B cell (primary cell): ENCODE measurements at regions not wholly inside any gene's neighbourhood (a gene's known extent, or its start where the extent isn't known, plus 50 kb on each side); places are given as distances from the start of the nearest gene placed in this dataset.

Experiments used
- ATAC-seq: fragments of 200-7000 bp; cut with Tn5 transposase; one replicate; pipeline ENCODE4 v1.10.0; 2021; ENCODE audit warnings: low read depth, mild to moderate bottlenecking, moderate number of reproducible peaks, moderate library complexity
- CTCF ChIA-PET: fragments of 350-600 bp; sonication (Branson Sonifier 250); formaldehyde crosslinking; loops from one replicate; lab custom pipeline; 2021; ENCODE audit warnings: antibody characterized with exemption, inconsistent platforms; lab: Charles Lee
- POLR2A ChIA-PET: fragments of 350-600 bp; sonication (Branson Sonifier 250); formaldehyde crosslinking; loops from one replicate; lab custom pipeline; 2021; ENCODE audit warnings: antibody characterized with exemption; lab: Charles Lee
- DNase-seq: peaks from one replicate; pipeline ENCODE4 v3.0.0; 2013
- H2AFZ ChIP-seq: 2 replicates; pipeline ENCODE4 v1.6.1; 2012; ENCODE audit warnings: mild to moderate bottlenecking, low read depth, low read length; ENCODE audit not compliant: insufficient read depth, poor library complexity, severe bottlenecking
- H3K27ac ChIP-seq, 2 donors: 1 replicate in 1 of 2; 2 replicates in 1 of 2; pipeline ENCODE4 v1.5.1; 2012 to 2013; ENCODE audit warnings: low read length in 2 of 2, mild to moderate bottlenecking in 2 of 2, moderate library complexity in 1 of 2
- H3K27me3 ChIP-seq, 4 experiments: fragments of 200-600 bp in 1 of 4; sonication (generic) in 1 of 4; replicated peaks in 1 of 4; 1 replicate in 2 of 4; 2 replicates in 2 of 4; pipeline versions ENCODE4 v1.6.1 to v1.7.0; 2013 to 2016; ENCODE audit warnings: low read length in 3 of 4, mild to moderate bottlenecking in 2 of 4, mixed read lengths in 1 of 4, moderate library complexity in 1 of 4; ENCODE audit not compliant: insufficient read depth in 4 of 4, control insufficient read depth in 3 of 4; ENCODE audit errors: control extremely low read depth in 1 of 4
- H3K36me3 ChIP-seq, 2 experiments: replicated peaks in 1 of 2; 1 replicate in 1 of 2; 2 replicates in 1 of 2; pipeline versions ENCODE4 v1.6.1 to v1.7.1; 2013; ENCODE audit warnings: low read length in 1 of 2; ENCODE audit not compliant: insufficient read depth in 2 of 2, control insufficient read depth in 1 of 2; ENCODE audit errors: control extremely low read depth in 1 of 2, extremely low read depth in 1 of 2
- H3K4me1 ChIP-seq, 2 donors: fragments of 200-600 bp in 1 of 2; sonication (generic) in 1 of 2; 1 replicate in 1 of 2; 2 replicates in 1 of 2; pipeline versions ENCODE4 v1.5.1 to v1.6.1; 2013 to 2017; ENCODE audit warnings: low read length in 2 of 2; ENCODE audit not compliant: control insufficient read depth in 2 of 2, insufficient read depth in 2 of 2
- H3K4me2 ChIP-seq: replicated peaks from 2 replicates; pipeline ENCODE3; 2012; ENCODE audit warnings: mild to moderate bottlenecking, low read depth, low read length; ENCODE audit not compliant: poor library complexity, severe bottlenecking
- H3K4me3 ChIP-seq, 5 experiments: fragments of 200-600 bp in 1 of 5; sonication (generic) in 1 of 5; 1 replicate in 3 of 5; 2 replicates in 2 of 5; pipeline versions ENCODE4 v1.5.1 to v1.7.0; 2011 to 2016; ENCODE audit warnings: low read length in 4 of 5, mild to moderate bottlenecking in 4 of 5, low read depth in 2 of 5, control low read depth in 1 of 5, moderate library complexity in 1 of 5; ENCODE audit not compliant: insufficient read depth in 1 of 5; ENCODE audit errors: control extremely low read depth in 1 of 5, extremely low read depth in 1 of 5
- H3K79me2 ChIP-seq: fragments of 200-600 bp; sonication (generic); one replicate; pipeline ENCODE4 v1.6.0; 2016; ENCODE audit warnings: low read length; ENCODE audit not compliant: control insufficient read depth, insufficient read depth
- H3K9ac ChIP-seq: fragments of 200-600 bp; sonication (generic); 2 replicates; pipeline ENCODE4 v1.6.1; 2017; ENCODE audit warnings: mild to moderate bottlenecking, low read length, moderate library complexity
- H3K9me3 ChIP-seq, 3 donors: one replicate each; pipeline versions ENCODE4 v1.6.1 to v1.7.1; 2013; ENCODE audit warnings: low read length in 2 of 3; ENCODE audit not compliant: control insufficient read depth in 2 of 3, insufficient read depth in 1 of 3; ENCODE audit errors: control extremely low read depth in 1 of 3
- H4K20me1 ChIP-seq: 2 replicates; pipeline ENCODE4 v1.6.0; 2012; ENCODE audit warnings: mild to moderate bottlenecking, low read length; ENCODE audit not compliant: insufficient read depth, control insufficient read depth, poor library complexity, severe bottlenecking
- H3K27ac Mint-ChIP-seq: one replicate; pipeline ENCODE4 v1.8.0; 2021; ENCODE audit warnings: mixed read lengths
- H3K27me3 Mint-ChIP-seq: one replicate; pipeline ENCODE4 v1.8.0; 2021; ENCODE audit warnings: mixed read lengths
- H3K4me1 Mint-ChIP-seq: one replicate; pipeline ENCODE4 v1.8.0; 2021; ENCODE audit warnings: mixed read lengths
- H3K4me3 Mint-ChIP-seq: one replicate; pipeline ENCODE4 v1.8.0; 2021; ENCODE audit warnings: mixed read lengths
- H3K9me3 Mint-ChIP-seq: one replicate; pipeline ENCODE4 v1.8.0; 2022; ENCODE audit warnings: mixed read lengths; ENCODE audit not compliant: insufficient read depth
- EZH2 ChIP-seq: IDR thresholded peaks from 2 replicates; pipeline ENCODE4 v1.6.1; 2012; ENCODE audit warnings: borderline replicate concordance, low read depth, mild to moderate bottlenecking, moderate library complexity, low read length; ENCODE audit not compliant: insufficient read depth, poor library complexity, severe bottlenecking
- WGBS: methylation state at CpG from one replicate; pipeline ENCODE4 v1.1.5; 2013; ENCODE audit warnings: missing lambda C conversion rate; ENCODE audit not compliant: insufficient coverage; 5-methylcytosine and 5-hydroxymethylcytosine counted together
- intact Hi-C: fragments of 100-400 bp; cut with micrococcal nuclease; formaldehyde crosslinking; loops from one replicate; pipeline ENCODE4 v1.10.0; 2022
- TF ChIP-seq, protein P1 (sequence below): fragments of 200-600 bp; IDR thresholded peaks from one replicate; pipeline ENCODE4 v1.8.0; 2022; ENCODE audit warnings: antibody characterized with exemption, mild to moderate bottlenecking

DNA sequence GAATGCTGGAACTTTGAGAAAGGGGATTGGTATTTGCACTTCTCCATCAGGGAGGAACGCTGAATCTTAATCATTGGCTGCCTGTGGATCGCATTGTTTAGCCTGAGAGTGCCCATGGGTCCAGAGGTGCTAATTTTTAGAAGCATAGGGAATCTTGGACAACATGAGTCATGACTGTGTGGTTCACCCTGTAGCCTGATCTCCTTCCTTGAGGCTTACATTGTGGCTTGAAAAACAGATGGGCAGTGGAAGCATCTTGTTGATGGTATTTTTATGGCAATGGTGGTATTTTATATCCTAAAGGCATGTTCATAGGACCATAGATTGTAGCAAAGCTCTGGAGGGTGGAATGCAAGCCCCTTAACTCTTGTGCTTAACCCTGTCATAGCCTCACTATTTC is 99.2 kb upstream of the DBX1 start:
- POLR2A ChIA-PET = no interaction called here
- Histone ChIP-seq H3K4me3 (no peak overlapping the region), H4K20me1 (no peaks in the 10 kb centered on the region), H3K9me3 (no peaks in the 10 kb centered on the region), H3K79me2 (no peaks in the 10 kb centered on the region), H2AFZ (no peak overlapping the region), H3K4me2 (no peak overlapping the region), H3K36me3 (no peaks in the 10 kb centered on the region), H3K27me3 (peaks cover 0 to 6% (median 4%) of the 10 kb centered on the region in 4 experiments), H3K4me1 (no peaks in the 10 kb centered on the region), H3K27ac (no peak overlapping the region), H3K9ac (no peak overlapping the region)
- no peak for TF ChIP-seq EZH2
- TF ChIP-seq, protein P1, sequence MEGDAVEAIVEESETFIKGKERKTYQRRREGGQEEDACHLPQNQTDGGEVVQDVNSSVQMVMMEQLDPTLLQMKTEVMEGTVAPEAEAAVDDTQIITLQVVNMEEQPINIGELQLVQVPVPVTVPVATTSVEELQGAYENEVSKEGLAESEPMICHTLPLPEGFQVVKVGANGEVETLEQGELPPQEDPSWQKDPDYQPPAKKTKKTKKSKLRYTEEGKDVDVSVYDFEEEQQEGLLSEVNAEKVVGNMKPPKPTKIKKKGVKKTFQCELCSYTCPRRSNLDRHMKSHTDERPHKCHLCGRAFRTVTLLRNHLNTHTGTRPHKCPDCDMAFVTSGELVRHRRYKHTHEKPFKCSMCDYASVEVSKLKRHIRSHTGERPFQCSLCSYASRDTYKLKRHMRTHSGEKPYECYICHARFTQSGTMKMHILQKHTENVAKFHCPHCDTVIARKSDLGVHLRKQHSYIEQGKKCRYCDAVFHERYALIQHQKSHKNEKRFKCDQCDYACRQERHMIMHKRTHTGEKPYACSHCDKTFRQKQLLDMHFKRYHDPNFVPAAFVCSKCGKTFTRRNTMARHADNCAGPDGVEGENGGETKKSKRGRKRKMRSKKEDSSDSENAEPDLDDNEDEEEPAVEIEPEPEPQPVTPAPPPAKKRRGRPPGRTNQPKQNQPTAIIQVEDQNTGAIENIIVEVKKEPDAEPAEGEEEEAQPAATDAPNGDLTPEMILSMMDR = no peak
- intact Hi-C loops = no loop called here
- DNase-seq (no peak), ATAC-seq (no peak)
- Mint-ChIP-seq H3K4me3 (no peak overlapping the region), H3K27me3 (peaks cover 21% of the 10 kb centered on the region), H3K9me3 (no peaks in the 10 kb centered on the region), H3K27ac (no peak overlapping the region), H3K4me1 (no peaks in the 10 kb centered on the region)
- CTCF ChIA-PET = no interaction called here
- 93% methylated on average over 2 of the region's 2 CpGs for WGBS

- Histone ChIP-seq H3K4me3 (no peak overlapping the region), H3K4me1 (no peaks in the 10 kb centered on the region), H3K9me3 (no peaks in the 10 kb centered on the region), H3K79me2 (no peaks in the 10 kb centered on the region), H3K27me3 (peaks cover 0 to 6% (median 4%) of the 10 kb centered on the region in 4 experiments), H3K27ac (no peak overlapping the region), H2AFZ (no peak overlapping the region), H4K20me1 (no peaks in the 10 kb centered on the region), H3K9ac (no peak overlapping the region), H3K36me3 (no peaks in the 10 kb centered on the region), H3K4me2 (no peak overlapping the region)
- intact Hi-C loops = no loop called here
- DNase-seq (no peak), ATAC-seq (no peak)
- Mint-ChIP-seq H3K4me3 (no peak overlapping the region), H3K27me3 (peaks cover 20% of the 10 kb centered on the region), H3K9me3 (no peaks in the 10 kb centered on the region), H3K4me1 (no peaks in the 10 kb centered on the region), H3K27ac (no peak overlapping the region)
- 80% methylated on average over 3 of the region's 6 CpGs for WGBS
- ChIA-PET POLR2A (no interaction called here), CTCF (no interaction called here)
- TF ChIP-seq, protein P1 = no peak
- TF ChIP-seq EZH2 = no peak
Measured at GRCh38 chr11:20258376-20258895, 98.2 kb upstream of the DBX1 start.
